ENCODE measurements at regions not wholly inside any gene's neighbourhood (a gene's known extent, or its start where the extent isn't known, plus 50 kb on each side); places are given as distances from the start of the nearest gene placed in this dataset.

DNA sequence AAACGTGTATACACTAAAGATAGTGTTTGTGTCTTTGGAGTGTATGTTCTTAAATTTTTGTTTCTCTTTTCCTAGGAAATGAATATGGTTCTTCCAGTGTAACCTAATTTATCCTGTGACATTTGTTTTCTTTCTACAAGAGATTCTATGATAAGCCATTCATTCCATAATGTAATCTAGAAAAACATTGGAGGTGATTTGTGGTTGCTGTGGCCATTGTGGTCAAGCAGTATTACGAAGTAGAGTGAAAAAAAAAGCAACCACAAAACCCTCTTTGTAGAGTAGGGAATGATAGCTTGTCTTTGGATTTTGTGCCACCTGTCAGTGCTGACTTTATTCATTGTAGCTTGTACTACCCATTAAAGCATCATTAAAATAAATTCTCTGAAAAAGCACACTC, 1209.6 kb downstream of the ZPLD1 start:
- DNase-seq (ENCODE audit: low read depth in 1 of 2, low spot score in 1 of 2) = no peak
- H3K27ac ChIP-seq (replicated peaks) = no peak overlapping the region
- no peaks in the 10 kb centered on the region for H3K27me3 ChIP-seq (ENCODE audit: insufficient read depth, poor library complexity, severe bottlenecking)
- no peak overlapping the region for H3K4me3 ChIP-seq (replicated peaks; ENCODE audit: insufficient read depth, low read length)
- no peak for TF ChIP-seq POLR2AphosphoS5 (IDR thresholded peaks at IDR 0.05; ENCODE audit: low read depth)
- TF ChIP-seq, protein P1, sequence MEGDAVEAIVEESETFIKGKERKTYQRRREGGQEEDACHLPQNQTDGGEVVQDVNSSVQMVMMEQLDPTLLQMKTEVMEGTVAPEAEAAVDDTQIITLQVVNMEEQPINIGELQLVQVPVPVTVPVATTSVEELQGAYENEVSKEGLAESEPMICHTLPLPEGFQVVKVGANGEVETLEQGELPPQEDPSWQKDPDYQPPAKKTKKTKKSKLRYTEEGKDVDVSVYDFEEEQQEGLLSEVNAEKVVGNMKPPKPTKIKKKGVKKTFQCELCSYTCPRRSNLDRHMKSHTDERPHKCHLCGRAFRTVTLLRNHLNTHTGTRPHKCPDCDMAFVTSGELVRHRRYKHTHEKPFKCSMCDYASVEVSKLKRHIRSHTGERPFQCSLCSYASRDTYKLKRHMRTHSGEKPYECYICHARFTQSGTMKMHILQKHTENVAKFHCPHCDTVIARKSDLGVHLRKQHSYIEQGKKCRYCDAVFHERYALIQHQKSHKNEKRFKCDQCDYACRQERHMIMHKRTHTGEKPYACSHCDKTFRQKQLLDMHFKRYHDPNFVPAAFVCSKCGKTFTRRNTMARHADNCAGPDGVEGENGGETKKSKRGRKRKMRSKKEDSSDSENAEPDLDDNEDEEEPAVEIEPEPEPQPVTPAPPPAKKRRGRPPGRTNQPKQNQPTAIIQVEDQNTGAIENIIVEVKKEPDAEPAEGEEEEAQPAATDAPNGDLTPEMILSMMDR (IDR thresholded peaks at IDR 0.05; ENCODE audit: insufficient read depth, low read length) = no peak
- TF ChIP-seq, protein P2, sequence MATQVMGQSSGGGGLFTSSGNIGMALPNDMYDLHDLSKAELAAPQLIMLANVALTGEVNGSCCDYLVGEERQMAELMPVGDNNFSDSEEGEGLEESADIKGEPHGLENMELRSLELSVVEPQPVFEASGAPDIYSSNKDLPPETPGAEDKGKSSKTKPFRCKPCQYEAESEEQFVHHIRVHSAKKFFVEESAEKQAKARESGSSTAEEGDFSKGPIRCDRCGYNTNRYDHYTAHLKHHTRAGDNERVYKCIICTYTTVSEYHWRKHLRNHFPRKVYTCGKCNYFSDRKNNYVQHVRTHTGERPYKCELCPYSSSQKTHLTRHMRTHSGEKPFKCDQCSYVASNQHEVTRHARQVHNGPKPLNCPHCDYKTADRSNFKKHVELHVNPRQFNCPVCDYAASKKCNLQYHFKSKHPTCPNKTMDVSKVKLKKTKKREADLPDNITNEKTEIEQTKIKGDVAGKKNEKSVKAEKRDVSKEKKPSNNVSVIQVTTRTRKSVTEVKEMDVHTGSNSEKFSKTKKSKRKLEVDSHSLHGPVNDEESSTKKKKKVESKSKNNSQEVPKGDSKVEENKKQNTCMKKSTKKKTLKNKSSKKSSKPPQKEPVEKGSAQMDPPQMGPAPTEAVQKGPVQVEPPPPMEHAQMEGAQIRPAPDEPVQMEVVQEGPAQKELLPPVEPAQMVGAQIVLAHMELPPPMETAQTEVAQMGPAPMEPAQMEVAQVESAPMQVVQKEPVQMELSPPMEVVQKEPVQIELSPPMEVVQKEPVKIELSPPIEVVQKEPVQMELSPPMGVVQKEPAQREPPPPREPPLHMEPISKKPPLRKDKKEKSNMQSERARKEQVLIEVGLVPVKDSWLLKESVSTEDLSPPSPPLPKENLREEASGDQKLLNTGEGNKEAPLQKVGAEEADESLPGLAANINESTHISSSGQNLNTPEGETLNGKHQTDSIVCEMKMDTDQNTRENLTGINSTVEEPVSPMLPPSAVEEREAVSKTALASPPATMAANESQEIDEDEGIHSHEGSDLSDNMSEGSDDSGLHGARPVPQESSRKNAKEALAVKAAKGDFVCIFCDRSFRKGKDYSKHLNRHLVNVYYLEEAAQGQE (IDR thresholded peaks at IDR 0.05; ENCODE audit: insufficient replicate concordance, low read depth) = no peak
- TF ChIP-seq SPI1 (IDR thresholded peaks at IDR 0.05; ENCODE audit: borderline replicate concordance, low read depth) = no peak
- no peak for TF ChIP-seq GABPA (IDR thresholded peaks at IDR 0.05; ENCODE audit: low read depth)

DNA sequence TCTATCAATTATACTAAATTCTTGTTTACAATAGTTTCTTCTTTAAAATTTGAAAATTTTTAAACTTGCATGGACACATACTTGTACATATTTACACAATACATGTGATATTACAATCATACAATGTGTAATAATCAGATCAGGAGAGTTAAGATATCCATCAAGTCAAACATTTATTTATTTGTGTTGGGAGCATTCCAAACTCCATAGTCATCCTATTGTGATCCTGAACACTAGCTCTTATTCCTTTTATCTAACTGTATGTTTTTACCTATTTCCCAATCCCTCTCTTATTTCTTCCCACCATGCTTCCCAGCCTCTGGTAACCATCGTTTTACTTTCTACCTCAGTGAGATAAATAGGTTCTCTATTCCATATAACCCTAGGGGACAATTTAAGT, 1219.2 kb downstream of the ZPLD1 start:
- H3K27me3 ChIP-seq (ENCODE audit: insufficient read depth, poor library complexity, severe bottlenecking) = no peaks in the 10 kb centered on the region
- TF ChIP-seq, protein P2 (IDR thresholded peaks at IDR 0.05; ENCODE audit: insufficient replicate concordance, low read depth) = no peak
- no peak for TF ChIP-seq GABPA (IDR thresholded peaks at IDR 0.05; ENCODE audit: low read depth)
- DNase-seq (ENCODE audit: low read depth in 1 of 2, low spot score in 1 of 2) = no peak
- no peak overlapping the region for H3K4me3 ChIP-seq (replicated peaks; ENCODE audit: insufficient read depth, low read length)
- no peak overlapping the region for H3K27ac ChIP-seq (replicated peaks)

DNA sequence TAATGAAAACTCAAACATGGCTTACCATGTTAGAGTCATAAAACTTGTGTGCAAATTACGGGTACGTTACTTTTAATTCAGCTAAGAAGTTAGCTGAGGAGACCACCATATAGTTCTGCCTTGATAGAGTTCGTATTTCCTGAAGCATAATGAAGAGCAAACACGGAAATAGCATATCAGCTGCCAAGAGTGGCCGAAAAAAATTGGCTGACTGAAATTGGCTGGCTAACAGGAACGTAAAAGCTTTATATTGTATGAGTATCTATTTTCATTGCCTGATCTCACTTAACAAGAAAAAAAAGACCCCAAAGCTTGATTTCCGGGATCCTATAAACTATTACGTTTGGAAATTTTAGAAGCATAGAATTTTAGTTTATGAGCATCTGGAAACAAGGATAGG, 1222.9 kb downstream of the ZPLD1 start:
- Histone ChIP-seq H3K27ac (replicated peaks) (no peak overlapping the region), H3K4me3 (replicated peaks; ENCODE audit: insufficient read depth, low read length) (no peak overlapping the region), H3K27me3 (ENCODE audit: insufficient read depth, poor library complexity, severe bottlenecking) (no peaks in the 10 kb centered on the region)
- DNase-seq (ENCODE audit: low read depth in 1 of 2, low spot score in 1 of 2) = no peak
- no peak for TF ChIP-seq SPI1 (IDR thresholded peaks at IDR 0.05; ENCODE audit: borderline replicate concordance, low read depth)
- TF ChIP-seq, protein P1 (IDR thresholded peaks at IDR 0.05; ENCODE audit: insufficient read depth, low read length) = no peak
- TF ChIP-seq, protein P2 (IDR thresholded peaks at IDR 0.05; ENCODE audit: insufficient replicate concordance, low read depth) = no peak
- TF ChIP-seq POLR2AphosphoS5 (IDR thresholded peaks at IDR 0.05; ENCODE audit: low read depth) = no peak
- no peak for TF ChIP-seq GABPA (IDR thresholded peaks at IDR 0.05; ENCODE audit: low read depth)

- DNase-seq (ENCODE audit: low read depth in 1 of 2, low spot score in 1 of 2) = no peak
- no peak overlapping the region for H3K27ac ChIP-seq (replicated peaks)
- H3K4me3 ChIP-seq (replicated peaks; ENCODE audit: insufficient read depth, low read length) = no peak overlapping the region
- H3K27me3 ChIP-seq (ENCODE audit: insufficient read depth, poor library complexity, severe bottlenecking) = no peaks in the 10 kb centered on the region
- TF ChIP-seq, protein P1 (IDR thresholded peaks at IDR 0.05; ENCODE audit: insufficient read depth, low read length) = no peak
- TF ChIP-seq, protein P2 (IDR thresholded peaks at IDR 0.05; ENCODE audit: insufficient replicate concordance, low read depth) = no peak
- TF ChIP-seq SPI1 (IDR thresholded peaks at IDR 0.05; ENCODE audit: borderline replicate concordance, low read depth) = no peak
- TF ChIP-seq GABPA (IDR thresholded peaks at IDR 0.05; ENCODE audit: low read depth) = no peak
- no peak for TF ChIP-seq POLR2AphosphoS5 (IDR thresholded peaks at IDR 0.05; ENCODE audit: low read depth)
Observed at GRCh38 chr3:103660810-103661209, 1226.0 kb downstream of the ZPLD1 start.

All from HL-60 (cell line).